ENCODE measurements at regions not wholly inside any gene's neighbourhood (a gene's known extent, or its start where the extent isn't known, plus 50 kb on each side); places are given as distances from the start of the nearest gene placed in this dataset.

GRCh38 chr15:59953392-59953883 lies 50.7 kb upstream of the FOXB1 start:
- peaks cover 2% of the 10 kb centered on the region for H3K9me3 ChIP-seq (ENCODE audit: control insufficient read depth, low read length)
- DNase-seq, result no peak
- ATAC-seq, result no peak
- H3K4me3 ChIP-seq (ENCODE audit: low read length), result no peak overlapping the region
- H3K27me3 ChIP-seq (ENCODE audit: control insufficient read depth, insufficient read depth), result no peaks in the 10 kb centered on the region
- WGBS, result 40% methylated on average over 8 of the region's 8 CpGs
- intact Hi-C loops (cut with DNase I), result no loop called here
- no peak overlapping the region for H3K27ac ChIP-seq (ENCODE audit: low read length)
- no peaks in the 10 kb centered on the region for H3K4me1 ChIP-seq (ENCODE audit: control insufficient read depth, insufficient read depth, low read length)

GRCh38 chr15:59952960-59953359 lies 51.2 kb upstream of the FOXB1 start:
- no peak for DNase-seq
- H3K27me3 ChIP-seq (ENCODE audit: control insufficient read depth, insufficient read depth), result no peaks in the 10 kb centered on the region
- intact Hi-C loops (cut with DNase I), result no loop called here
- peaks cover 2% of the 10 kb centered on the region for H3K9me3 ChIP-seq (ENCODE audit: control insufficient read depth, low read length)
- no peak overlapping the region for H3K27ac ChIP-seq (ENCODE audit: low read length)
- no peaks in the 10 kb centered on the region for H3K4me1 ChIP-seq (ENCODE audit: control insufficient read depth, insufficient read depth, low read length)
- H3K4me3 ChIP-seq (ENCODE audit: low read length), result no peak overlapping the region
- ATAC-seq, result no peak

DNA sequence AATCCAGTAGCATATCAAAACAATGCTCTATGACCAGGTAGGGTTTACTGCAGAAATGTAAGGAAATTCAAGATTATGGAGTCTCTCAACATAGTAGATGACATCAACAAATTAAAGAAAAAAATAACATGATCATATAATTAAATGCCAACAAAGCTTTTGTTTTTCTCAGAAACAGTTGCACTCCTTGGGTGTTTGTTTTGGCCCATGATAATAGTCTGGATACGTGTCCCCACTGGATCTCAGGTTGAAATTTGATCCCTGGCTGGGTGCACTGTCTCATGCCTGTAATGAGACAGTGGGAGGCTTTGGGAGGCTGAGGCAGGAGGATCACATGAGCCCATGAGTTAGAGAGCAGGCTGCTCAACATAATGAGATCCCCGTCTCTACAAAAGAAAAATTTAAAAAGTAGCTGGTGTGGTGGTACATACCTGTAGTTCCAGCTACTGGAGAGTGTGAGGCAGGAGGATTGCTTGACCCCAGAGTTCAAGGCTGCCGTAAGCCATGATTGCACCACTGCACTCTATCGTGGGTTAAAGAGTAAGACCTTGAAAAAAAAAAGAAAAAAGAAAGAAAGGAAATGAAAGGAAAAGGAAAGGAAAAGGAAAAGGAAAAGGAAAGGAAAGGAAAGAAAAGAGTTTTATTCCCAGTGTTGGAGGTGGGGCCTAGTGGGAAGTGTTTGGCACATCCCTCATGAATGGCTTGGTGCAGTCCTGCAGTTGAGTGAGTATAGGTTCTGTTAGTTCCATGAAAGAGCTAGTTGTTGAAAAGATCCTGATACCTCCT lies 53.3 kb upstream of the FOXB1 start:
- no peak for ATAC-seq
- Histone ChIP-seq H3K4me1 (ENCODE audit: control insufficient read depth, insufficient read depth, low read length) (no peaks in the 10 kb centered on the region), H3K27ac (ENCODE audit: low read length) (no peak overlapping the region), H3K27me3 (ENCODE audit: control insufficient read depth, insufficient read depth) (no peaks in the 10 kb centered on the region), H3K4me3 (ENCODE audit: low read length) (no peak overlapping the region), H3K9me3 (ENCODE audit: control insufficient read depth, low read length) (peaks cover 2% of the 10 kb centered on the region)
- no peak for DNase-seq
- WGBS, result 68% methylated on average over 4 of the region's 4 CpGs
- intact Hi-C loops (cut with DNase I), result no loop called here

- intact Hi-C loops (cut with DNase I), result no loop called here
- Histone ChIP-seq H3K27ac (ENCODE audit: low read length) (no peak overlapping the region), H3K4me1 (ENCODE audit: control insufficient read depth, insufficient read depth, low read length) (no peaks in the 10 kb centered on the region), H3K27me3 (ENCODE audit: control insufficient read depth, insufficient read depth) (no peaks in the 10 kb centered on the region), H3K9me3 (ENCODE audit: control insufficient read depth, low read length) (no peaks in the 10 kb centered on the region), H3K4me3 (ENCODE audit: low read length) (no peak overlapping the region)
- DNase-seq (no peak), ATAC-seq (no peak)
- 90% methylated on average over 8 of the region's 8 CpGs for WGBS
Measured at GRCh38 chr15:59948924-59949613, 55.0 kb upstream of the FOXB1 start.

DNA sequence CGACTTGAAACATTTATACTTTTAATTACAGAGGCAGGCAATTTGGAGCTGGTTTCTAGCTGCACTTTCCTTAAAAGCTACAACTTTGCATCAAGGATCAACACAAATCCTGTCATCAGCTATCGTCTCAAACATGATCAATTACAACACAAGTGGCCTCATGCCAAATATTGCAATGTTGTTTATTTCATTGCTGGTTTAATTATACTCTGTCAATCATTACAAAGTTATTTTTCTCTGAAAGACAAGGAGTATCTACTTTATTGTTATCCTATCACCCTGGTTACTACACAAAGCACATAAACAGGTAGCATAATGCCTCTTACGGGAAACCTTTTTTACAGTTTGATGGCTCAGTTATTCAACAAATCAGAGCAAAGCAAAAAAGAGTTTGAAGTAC lies 58.0 kb upstream of the FOXB1 start:
- Histone ChIP-seq H3K27me3 (ENCODE audit: control insufficient read depth, insufficient read depth) (no peaks in the 10 kb centered on the region), H3K27ac (ENCODE audit: low read length) (no peak overlapping the region), H3K4me1 (ENCODE audit: control insufficient read depth, insufficient read depth, low read length) (no peaks in the 10 kb centered on the region), H3K4me3 (ENCODE audit: low read length) (no peak overlapping the region), H3K9me3 (ENCODE audit: control insufficient read depth, low read length) (no peaks in the 10 kb centered on the region)
- ATAC-seq (no peak), DNase-seq (no peak)
- intact Hi-C loops (cut with DNase I), result no loop called here
- 74% methylated on average over 3 of the region's 3 CpGs for WGBS

DNA sequence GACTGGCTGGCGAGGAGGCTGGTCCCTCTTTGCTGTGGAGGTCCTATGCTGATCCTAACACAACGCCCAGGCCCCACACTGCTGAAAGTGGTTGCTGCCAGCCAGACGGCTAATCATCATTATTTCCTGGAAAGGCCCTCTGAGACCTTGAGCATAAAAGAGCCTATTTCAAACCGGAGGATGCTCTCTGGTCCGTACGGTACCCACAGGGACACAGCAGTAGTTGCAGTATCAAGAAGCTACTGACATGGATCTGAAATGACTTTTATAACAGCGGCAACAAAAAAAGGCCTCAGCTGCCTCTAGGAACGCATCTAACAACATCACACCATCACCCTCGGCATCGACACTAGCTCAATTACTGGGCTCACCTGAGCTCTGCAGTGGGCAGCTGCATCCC lies 59.1 kb upstream of the FOXB1 start:
- DNase-seq (no peak), ATAC-seq (no peak)
- intact Hi-C loops (cut with DNase I), result no loop called here
- 71% methylated on average over 10 of the region's 10 CpGs for WGBS
- Histone ChIP-seq H3K4me3 (ENCODE audit: low read length) (no peak overlapping the region), H3K4me1 (ENCODE audit: control insufficient read depth, insufficient read depth, low read length) (no peaks in the 10 kb centered on the region), H3K9me3 (ENCODE audit: control insufficient read depth, low read length) (no peaks in the 10 kb centered on the region), H3K27me3 (ENCODE audit: control insufficient read depth, insufficient read depth) (no peaks in the 10 kb centered on the region), H3K27ac (ENCODE audit: low read length) (no peak overlapping the region)

DNA sequence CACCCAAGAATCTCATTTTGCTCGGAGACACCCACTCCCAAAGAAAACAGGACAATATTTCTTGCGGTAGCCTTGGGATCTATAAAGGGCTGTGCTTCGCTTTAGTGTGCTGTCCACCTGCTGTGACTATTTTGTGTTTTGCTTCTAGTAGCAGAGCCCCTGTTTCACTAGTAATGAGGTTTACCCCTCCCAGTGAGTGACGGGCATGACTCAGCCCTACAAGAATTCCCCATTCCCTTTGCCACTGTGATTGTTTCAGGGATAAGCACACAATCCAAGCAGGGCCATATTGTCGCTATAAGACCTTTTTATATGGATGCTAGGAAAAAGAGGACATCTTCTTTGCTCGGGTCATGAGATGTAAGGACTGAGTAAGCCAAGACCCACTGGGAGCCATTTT lies 62.5 kb upstream of the FOXB1 start:
- no peaks in the 10 kb centered on the region for H3K4me1 ChIP-seq (ENCODE audit: control insufficient read depth, insufficient read depth, low read length)
- no peaks in the 10 kb centered on the region for H3K9me3 ChIP-seq (ENCODE audit: control insufficient read depth, low read length)
- no peak overlapping the region for H3K27ac ChIP-seq (ENCODE audit: low read length)
- ATAC-seq, result no peak
- intact Hi-C loops (cut with DNase I), result no loop called here
- no peak overlapping the region for H3K4me3 ChIP-seq (ENCODE audit: low read length)
- DNase-seq, result no peak
- WGBS, result 79% methylated on average over 6 of the region's 6 CpGs
- H3K27me3 ChIP-seq (ENCODE audit: control insufficient read depth, insufficient read depth), result no peaks in the 10 kb centered on the region

- no peaks in the 10 kb centered on the region for H3K4me1 ChIP-seq (ENCODE audit: control insufficient read depth, insufficient read depth, low read length)
Measured at GRCh38 chr15:59940928-59941327, 63.2 kb upstream of the FOXB1 start.

GRCh38 chr15:59940456-59940855 lies 63.7 kb upstream of the FOXB1 start:
- Histone ChIP-seq H3K27ac (ENCODE audit: low read length) (no peak overlapping the region), H3K4me3 (ENCODE audit: low read length) (no peak overlapping the region), H3K9me3 (ENCODE audit: control insufficient read depth, low read length) (no peaks in the 10 kb centered on the region), H3K4me1 (ENCODE audit: control insufficient read depth, insufficient read depth, low read length) (no peaks in the 10 kb centered on the region), H3K27me3 (ENCODE audit: control insufficient read depth, insufficient read depth) (no peaks in the 10 kb centered on the region)
- 91% methylated on average over 6 of the region's 6 CpGs for WGBS
- DNase-seq, result no peak
- ATAC-seq, result no peak
- intact Hi-C loops (cut with DNase I), result no loop called here

More at GRCh38 chr15:59940928-59941327, 63.2 kb upstream of the FOXB1 start:
- no peaks in the 10 kb centered on the region for H3K9me3 ChIP-seq (ENCODE audit: control insufficient read depth, low read length)
- H3K4me3 ChIP-seq (ENCODE audit: low read length), result no peak overlapping the region
- H3K27me3 ChIP-seq (ENCODE audit: control insufficient read depth, insufficient read depth), result no peaks in the 10 kb centered on the region
- ATAC-seq (no peak), DNase-seq (no peak)
- 82% methylated on average over 1 of the region's 1 CpG for WGBS
- H3K27ac ChIP-seq (ENCODE audit: low read length), result no peak overlapping the region
- intact Hi-C loops (cut with DNase I), result no loop called here

- H3K27me3 ChIP-seq (ENCODE audit: control insufficient read depth, insufficient read depth), result no peaks in the 10 kb centered on the region
- 42% methylated on average over 8 of the region's 8 CpGs for WGBS
- intact Hi-C loops (cut with DNase I), result no loop called here
Measured at GRCh38 chr15:59936741-59937140, 67.4 kb upstream of the FOXB1 start.

GRCh38 chr15:59933607-59934006 lies 70.5 kb upstream of the FOXB1 start:
- Histone ChIP-seq H3K27ac (ENCODE audit: low read length) (no peak overlapping the region), H3K4me1 (ENCODE audit: control insufficient read depth, insufficient read depth, low read length) (no peaks in the 10 kb centered on the region), H3K27me3 (ENCODE audit: control insufficient read depth, insufficient read depth) (no peaks in the 10 kb centered on the region), H3K9me3 (ENCODE audit: control insufficient read depth, low read length) (no peaks in the 10 kb centered on the region), H3K4me3 (ENCODE audit: low read length) (no peak overlapping the region)
- WGBS, result 70% methylated on average over 4 of the region's 4 CpGs
- intact Hi-C loops (cut with DNase I), result no loop called here
- ATAC-seq (no peak), DNase-seq (no peak)

More at GRCh38 chr15:59936741-59937140, 67.4 kb upstream of the FOXB1 start:
- Histone ChIP-seq H3K4me1 (ENCODE audit: control insufficient read depth, insufficient read depth, low read length) (no peaks in the 10 kb centered on the region), H3K9me3 (ENCODE audit: control insufficient read depth, low read length) (no peaks in the 10 kb centered on the region), H3K27ac (ENCODE audit: low read length) (no peak overlapping the region), H3K4me3 (ENCODE audit: low read length) (no peak overlapping the region)
- DNase-seq (no peak), ATAC-seq (no peak)
